Gastrocnemius medialis (tissue), 4 donors: ENCODE measurements at regions not wholly inside any gene's neighbourhood (a gene's known extent, or its start where the extent isn't known, plus 50 kb on each side); places are given as distances from the start of the nearest gene placed in this dataset.

Experiments
- POLR2A ChIP-seq, 2 donors: fragments of 450-650 bp; IDR thresholded peaks; one replicate each; pipeline ENCODE4 v1.6.1; 2017; ENCODE audit warnings: antibody characterized with exemption in 2 of 2, mild to moderate bottlenecking in 2 of 2, moderate library complexity in 2 of 2
- TF ChIP-seq, protein P1 (sequence below), 5 experiments: fragments of 450-650 bp in 3 of 5; fragments of 200-600 bp in 2 of 5; sonication (generic) in 2 of 5; IDR thresholded peaks in 4 of 5; conservative IDR thresholded peaks in 1 of 5; 1 replicate in 4 of 5; 2 replicates in 1 of 5; pipeline ENCODE4 v1.5.1; 2016 to 2019; ENCODE audit warnings: antibody characterized with exemption in 5 of 5, mild to moderate bottlenecking in 3 of 5, moderate library complexity in 3 of 5

DNA sequence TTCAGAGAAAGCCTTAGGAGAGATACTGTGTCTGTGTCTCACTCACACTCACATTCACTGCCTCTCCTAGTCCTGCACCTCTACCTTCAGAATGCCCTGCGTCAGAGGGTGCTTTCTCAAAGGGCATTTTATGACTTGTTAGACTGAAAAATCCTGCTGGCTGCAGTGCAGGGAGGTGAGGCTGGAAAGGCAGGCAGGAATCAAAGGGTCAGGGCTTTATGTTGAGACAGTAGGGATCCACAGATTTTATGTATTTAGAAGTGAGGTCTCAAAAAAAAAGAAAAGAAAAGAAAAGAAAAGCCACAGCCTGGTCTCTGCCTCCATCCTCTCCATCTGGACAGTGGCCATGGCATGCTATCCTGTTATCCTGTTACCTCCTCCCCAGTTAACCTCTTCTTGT, 936.0 kb upstream of the SLC10A2 start:
- TF ChIP-seq, protein P1, sequence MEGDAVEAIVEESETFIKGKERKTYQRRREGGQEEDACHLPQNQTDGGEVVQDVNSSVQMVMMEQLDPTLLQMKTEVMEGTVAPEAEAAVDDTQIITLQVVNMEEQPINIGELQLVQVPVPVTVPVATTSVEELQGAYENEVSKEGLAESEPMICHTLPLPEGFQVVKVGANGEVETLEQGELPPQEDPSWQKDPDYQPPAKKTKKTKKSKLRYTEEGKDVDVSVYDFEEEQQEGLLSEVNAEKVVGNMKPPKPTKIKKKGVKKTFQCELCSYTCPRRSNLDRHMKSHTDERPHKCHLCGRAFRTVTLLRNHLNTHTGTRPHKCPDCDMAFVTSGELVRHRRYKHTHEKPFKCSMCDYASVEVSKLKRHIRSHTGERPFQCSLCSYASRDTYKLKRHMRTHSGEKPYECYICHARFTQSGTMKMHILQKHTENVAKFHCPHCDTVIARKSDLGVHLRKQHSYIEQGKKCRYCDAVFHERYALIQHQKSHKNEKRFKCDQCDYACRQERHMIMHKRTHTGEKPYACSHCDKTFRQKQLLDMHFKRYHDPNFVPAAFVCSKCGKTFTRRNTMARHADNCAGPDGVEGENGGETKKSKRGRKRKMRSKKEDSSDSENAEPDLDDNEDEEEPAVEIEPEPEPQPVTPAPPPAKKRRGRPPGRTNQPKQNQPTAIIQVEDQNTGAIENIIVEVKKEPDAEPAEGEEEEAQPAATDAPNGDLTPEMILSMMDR (IDR thresholded peaks at IDR 0.05 in 4 of 5, conservative IDR thresholded peaks at IDR 0.05 in 1 of 5): no peak
- TF ChIP-seq POLR2A (IDR thresholded peaks at IDR 0.05): no peak
